Mammary epithelial cell (primary cell): ENCODE measurements at regions not wholly inside any gene's neighbourhood (a gene's known extent, or its start where the extent isn't known, plus 50 kb on each side); places are given as distances from the start of the nearest gene placed in this dataset.

Source experiments
- CTCF ChIP-seq, 2 donors: IDR thresholded peaks in 1 of 2; conservative IDR thresholded peaks in 1 of 2; 2 replicates each; pipeline ENCODE4 v1.5.1; 2011 to 2012; ENCODE audit warnings: inconsistent platforms in 2 of 2, low read length in 2 of 2, mild to moderate bottlenecking in 2 of 2, control low read depth in 1 of 2, low read depth in 1 of 2; ENCODE audit not compliant: insufficient read depth in 1 of 2; ENCODE audit errors: extremely low read depth in 1 of 2
- EZH2 ChIP-seq: IDR thresholded peaks from 2 replicates; pipeline ENCODE4 v1.6.1; 2012; ENCODE audit warnings: low read length, inconsistent platforms, borderline replicate concordance

DNA sequence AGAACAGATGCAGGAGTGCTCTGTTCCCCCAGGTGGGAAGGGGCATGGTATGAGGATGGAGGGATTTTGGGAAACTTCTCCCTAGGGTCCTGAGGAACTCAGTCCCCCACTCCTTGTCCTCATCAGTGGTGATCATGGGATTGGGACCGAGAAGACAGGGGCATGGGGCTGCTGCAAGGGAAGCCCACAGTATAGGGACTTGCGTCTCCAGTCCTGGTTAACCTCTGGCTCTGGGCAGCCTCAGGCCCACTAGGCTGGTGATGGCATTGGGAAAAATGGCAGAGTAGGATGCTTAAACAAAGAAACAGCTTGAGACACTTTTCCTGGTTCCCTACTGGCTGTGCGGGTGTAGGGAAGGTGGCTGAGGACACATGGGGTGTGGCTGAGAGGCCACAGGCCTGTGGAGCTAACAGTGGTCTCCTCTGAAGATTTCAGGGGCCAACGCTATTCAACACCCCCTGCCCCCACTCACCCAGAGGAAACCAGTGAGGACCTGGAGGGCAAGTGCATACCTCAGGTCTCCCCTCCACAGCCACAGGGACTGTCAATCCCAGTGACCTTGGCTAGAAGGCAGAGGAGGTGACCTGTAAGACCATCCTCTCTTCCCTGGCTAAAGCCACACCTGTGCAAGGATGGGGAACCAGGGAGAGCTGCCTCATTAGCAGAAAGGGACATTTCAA is 261.3 kb downstream of the CCSER2 start:
- TF ChIP-seq EZH2 (no peak), CTCF (conservative IDR thresholded peaks at IDR 0.05 in 1 of 2, IDR thresholded peaks at IDR 0.05 in 1 of 2; ENCODE audit: extremely low read depth in 1 of 2, insufficient read depth in 1 of 2, low read depth in 1 of 2, low read length in 2 of 2) (no peak)
